ENCODE measurements at regions not wholly inside any gene's neighbourhood (a gene's known extent, or its start where the extent isn't known, plus 50 kb on each side); places are given as distances from the start of the nearest gene placed in this dataset.

DNA sequence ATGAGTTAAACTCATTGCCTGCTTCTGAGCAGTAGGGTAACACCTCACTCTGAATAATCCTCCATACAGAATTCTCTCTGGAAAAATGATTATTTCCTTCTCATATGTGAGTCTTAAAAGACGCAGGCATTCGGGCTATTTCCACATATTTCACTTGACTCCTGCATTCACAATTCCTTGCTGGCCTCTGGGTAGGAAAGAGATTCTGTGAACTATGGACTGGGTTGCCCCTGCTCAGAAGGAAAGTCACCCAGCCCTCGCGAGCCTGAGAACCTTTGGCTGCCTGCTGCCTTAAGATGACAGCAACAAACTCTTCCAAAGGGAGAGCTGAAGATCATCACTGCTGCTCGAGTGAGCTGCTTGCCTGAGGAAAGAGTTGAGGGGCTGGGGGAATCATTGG, 216.8 kb downstream of the BAMBI start:
- TF ChIP-seq GLI4 (tag by site-specific recombination; IDR thresholded peaks at IDR 0.05) (no peak), ZIC2 (tag by site-specific recombination; IDR thresholded peaks at IDR 0.05) (no peak), ZNF140 (tag by site-specific recombination; IDR thresholded peaks at IDR 0.05) (no peak), ZBTB21 (tag by site-specific recombination; IDR thresholded peaks at IDR 0.05) (no peak), FEZF1 (tag by site-specific recombination; IDR thresholded peaks at IDR 0.05) (no peak), MYNN (tag by site-specific recombination; IDR thresholded peaks at IDR 0.05; ENCODE audit: borderline replicate concordance) (no peak)
- TF ChIP-seq, protein P1, sequence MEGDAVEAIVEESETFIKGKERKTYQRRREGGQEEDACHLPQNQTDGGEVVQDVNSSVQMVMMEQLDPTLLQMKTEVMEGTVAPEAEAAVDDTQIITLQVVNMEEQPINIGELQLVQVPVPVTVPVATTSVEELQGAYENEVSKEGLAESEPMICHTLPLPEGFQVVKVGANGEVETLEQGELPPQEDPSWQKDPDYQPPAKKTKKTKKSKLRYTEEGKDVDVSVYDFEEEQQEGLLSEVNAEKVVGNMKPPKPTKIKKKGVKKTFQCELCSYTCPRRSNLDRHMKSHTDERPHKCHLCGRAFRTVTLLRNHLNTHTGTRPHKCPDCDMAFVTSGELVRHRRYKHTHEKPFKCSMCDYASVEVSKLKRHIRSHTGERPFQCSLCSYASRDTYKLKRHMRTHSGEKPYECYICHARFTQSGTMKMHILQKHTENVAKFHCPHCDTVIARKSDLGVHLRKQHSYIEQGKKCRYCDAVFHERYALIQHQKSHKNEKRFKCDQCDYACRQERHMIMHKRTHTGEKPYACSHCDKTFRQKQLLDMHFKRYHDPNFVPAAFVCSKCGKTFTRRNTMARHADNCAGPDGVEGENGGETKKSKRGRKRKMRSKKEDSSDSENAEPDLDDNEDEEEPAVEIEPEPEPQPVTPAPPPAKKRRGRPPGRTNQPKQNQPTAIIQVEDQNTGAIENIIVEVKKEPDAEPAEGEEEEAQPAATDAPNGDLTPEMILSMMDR (tag by site-specific recombination; IDR thresholded peaks at IDR 0.05) = no peak
